Thyroid gland (tissue), 4 donors: ENCODE measurements at regions not wholly inside any gene's neighbourhood (a gene's known extent, or its start where the extent isn't known, plus 50 kb on each side); places are given as distances from the start of the nearest gene placed in this dataset.

ENCODE experiments used
- POLR2A ChIP-seq, 2 donors: fragments of 450-650 bp; IDR thresholded peaks; one replicate each; pipeline ENCODE4 v1.6.1; 2017; ENCODE audit warnings: antibody characterized with exemption in 2 of 2, mild to moderate bottlenecking in 2 of 2, moderate library complexity in 1 of 2
- TF ChIP-seq, protein P1 (sequence below), 6 experiments: fragments of 200-600 bp in 3 of 6; fragments of 450-650 bp in 3 of 6; sonication (generic) in 3 of 6; IDR thresholded peaks; one replicate each; pipeline ENCODE4 v1.5.1; 2016 to 2019; ENCODE audit warnings: antibody characterized with exemption in 6 of 6, mild to moderate bottlenecking in 2 of 6, inconsistent platforms in 1 of 6, moderate library complexity in 1 of 6

GRCh38 chr12:132402831-132403416 lies 73.5 kb upstream of the GALNT9 start:
- TF ChIP-seq, protein P1, sequence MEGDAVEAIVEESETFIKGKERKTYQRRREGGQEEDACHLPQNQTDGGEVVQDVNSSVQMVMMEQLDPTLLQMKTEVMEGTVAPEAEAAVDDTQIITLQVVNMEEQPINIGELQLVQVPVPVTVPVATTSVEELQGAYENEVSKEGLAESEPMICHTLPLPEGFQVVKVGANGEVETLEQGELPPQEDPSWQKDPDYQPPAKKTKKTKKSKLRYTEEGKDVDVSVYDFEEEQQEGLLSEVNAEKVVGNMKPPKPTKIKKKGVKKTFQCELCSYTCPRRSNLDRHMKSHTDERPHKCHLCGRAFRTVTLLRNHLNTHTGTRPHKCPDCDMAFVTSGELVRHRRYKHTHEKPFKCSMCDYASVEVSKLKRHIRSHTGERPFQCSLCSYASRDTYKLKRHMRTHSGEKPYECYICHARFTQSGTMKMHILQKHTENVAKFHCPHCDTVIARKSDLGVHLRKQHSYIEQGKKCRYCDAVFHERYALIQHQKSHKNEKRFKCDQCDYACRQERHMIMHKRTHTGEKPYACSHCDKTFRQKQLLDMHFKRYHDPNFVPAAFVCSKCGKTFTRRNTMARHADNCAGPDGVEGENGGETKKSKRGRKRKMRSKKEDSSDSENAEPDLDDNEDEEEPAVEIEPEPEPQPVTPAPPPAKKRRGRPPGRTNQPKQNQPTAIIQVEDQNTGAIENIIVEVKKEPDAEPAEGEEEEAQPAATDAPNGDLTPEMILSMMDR (IDR thresholded peaks at IDR 0.05): no peak
- no peak for TF ChIP-seq POLR2A (IDR thresholded peaks at IDR 0.05)
